ENCODE measurements at regions not wholly inside any gene's neighbourhood (a gene's known extent, or its start where the extent isn't known, plus 50 kb on each side); places are given as distances from the start of the nearest gene placed in this dataset.

DNA sequence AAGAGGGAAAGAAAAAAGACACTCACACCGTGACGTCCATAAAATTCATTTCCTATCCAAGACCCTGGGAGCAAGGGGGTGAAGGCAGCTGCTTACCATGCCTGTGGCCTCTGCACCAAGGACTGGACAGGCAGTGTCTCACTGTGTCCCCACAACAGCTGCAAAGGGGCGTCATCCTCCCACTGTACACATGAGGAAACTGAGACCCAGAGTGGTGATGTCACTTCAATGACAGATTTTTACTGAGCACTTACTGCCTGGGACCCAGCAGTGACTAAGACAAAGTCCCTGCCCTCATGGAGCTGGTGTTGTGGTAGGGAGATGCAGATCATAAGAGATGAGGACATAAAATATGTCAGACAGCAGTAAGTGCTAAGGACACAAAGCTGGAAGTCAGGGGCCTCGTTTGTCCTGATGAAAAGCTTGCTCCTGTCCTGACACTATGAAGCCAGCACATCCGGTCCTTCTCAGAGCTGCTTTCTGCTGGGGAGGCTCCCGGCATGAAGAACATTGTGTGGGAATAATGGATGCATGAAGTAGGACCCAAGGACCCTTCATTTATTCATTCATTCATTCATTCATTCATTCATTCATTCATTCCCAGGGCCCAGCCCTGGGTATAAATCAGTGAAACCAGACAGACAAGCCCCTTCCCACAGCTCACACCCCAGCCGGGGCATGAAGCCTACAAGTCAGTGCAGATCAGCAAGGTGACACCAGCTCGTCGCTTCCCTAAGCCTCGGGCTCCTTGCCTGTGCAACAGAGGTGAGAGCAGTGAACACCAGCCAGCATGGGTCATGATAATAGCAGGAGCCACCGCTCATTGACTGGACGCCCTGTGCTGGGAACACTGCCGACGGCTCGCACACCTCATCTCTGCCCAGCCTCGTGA, 473.7 kb downstream of the MATN1 start:
- Histone ChIP-seq H3K9me3 (no peaks in the 10 kb centered on the region), H3K27ac (no peak overlapping the region), H3K4me1 (ENCODE audit: control insufficient read depth in 1 of 2, insufficient read depth in 1 of 2, low read depth in 1 of 2, low read length in 1 of 2) (no peaks in the 10 kb centered on the region), H3K27me3 (peaks cover 4% of the 10 kb centered on the region), H3K36me3 (no peaks in the 10 kb centered on the region), H3K4me3 (ENCODE audit: low read depth in 1 of 2, low read length in 1 of 2) (no peak overlapping the region)
- TF ChIP-seq, protein P1, sequence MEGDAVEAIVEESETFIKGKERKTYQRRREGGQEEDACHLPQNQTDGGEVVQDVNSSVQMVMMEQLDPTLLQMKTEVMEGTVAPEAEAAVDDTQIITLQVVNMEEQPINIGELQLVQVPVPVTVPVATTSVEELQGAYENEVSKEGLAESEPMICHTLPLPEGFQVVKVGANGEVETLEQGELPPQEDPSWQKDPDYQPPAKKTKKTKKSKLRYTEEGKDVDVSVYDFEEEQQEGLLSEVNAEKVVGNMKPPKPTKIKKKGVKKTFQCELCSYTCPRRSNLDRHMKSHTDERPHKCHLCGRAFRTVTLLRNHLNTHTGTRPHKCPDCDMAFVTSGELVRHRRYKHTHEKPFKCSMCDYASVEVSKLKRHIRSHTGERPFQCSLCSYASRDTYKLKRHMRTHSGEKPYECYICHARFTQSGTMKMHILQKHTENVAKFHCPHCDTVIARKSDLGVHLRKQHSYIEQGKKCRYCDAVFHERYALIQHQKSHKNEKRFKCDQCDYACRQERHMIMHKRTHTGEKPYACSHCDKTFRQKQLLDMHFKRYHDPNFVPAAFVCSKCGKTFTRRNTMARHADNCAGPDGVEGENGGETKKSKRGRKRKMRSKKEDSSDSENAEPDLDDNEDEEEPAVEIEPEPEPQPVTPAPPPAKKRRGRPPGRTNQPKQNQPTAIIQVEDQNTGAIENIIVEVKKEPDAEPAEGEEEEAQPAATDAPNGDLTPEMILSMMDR (IDR thresholded peaks at IDR 0.05): no peak

DNA sequence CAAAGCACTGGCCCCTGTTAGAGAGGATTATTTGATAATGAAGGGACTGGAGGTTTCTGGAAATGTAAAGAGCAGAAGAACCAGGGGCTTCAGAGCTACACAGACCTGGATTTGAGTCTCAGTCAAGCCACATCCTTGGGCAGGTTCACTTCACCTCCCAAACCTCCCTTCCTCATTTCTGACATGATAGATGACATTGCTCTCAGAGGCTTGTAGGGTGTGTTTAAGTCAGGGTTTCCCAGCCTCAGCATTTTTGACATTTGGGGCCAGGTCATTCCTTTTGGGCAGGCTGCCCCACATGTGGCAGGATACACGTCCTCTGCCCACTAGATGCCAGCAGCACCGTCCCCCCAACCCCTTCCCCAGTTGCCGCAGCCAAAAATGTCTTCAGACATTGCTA, 474.6 kb downstream of the MATN1 start:
- Histone ChIP-seq H3K27ac (no peak overlapping the region), H3K9me3 (no peaks in the 10 kb centered on the region), H3K36me3 (no peaks in the 10 kb centered on the region), H3K4me3 (ENCODE audit: low read depth in 1 of 2, low read length in 1 of 2) (no peak overlapping the region), H3K27me3 (peaks cover 5% of the 10 kb centered on the region), H3K4me1 (ENCODE audit: control insufficient read depth in 1 of 2, insufficient read depth in 1 of 2, low read depth in 1 of 2, low read length in 1 of 2) (no peaks in the 10 kb centered on the region)
- TF ChIP-seq, protein P1 (IDR thresholded peaks at IDR 0.05): no peak

DNA sequence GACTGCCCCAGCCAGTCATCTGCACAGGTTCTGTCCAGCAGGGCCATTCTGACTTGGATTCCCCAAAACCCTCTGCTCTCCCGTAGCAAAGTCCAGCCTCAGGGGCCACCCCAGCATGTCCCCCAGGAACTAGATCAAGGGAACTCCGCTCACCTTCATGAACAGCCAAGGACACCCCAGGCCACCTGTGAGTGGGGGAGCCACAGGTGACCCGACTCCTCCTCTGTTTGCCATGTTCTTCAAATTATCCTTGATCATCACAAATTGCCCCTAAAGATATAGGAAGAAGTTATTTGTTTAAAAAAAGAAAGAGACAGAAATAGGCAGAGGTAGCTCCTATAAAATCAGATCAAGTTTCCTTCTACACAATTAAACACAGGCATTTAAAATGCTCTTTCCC, 475.0 kb downstream of the MATN1 start:
- no peaks in the 10 kb centered on the region for H3K4me1 ChIP-seq (ENCODE audit: control insufficient read depth in 1 of 2, insufficient read depth in 1 of 2, low read depth in 1 of 2, low read length in 1 of 2)
- TF ChIP-seq, protein P1 (IDR thresholded peaks at IDR 0.05): no peak

DNA sequence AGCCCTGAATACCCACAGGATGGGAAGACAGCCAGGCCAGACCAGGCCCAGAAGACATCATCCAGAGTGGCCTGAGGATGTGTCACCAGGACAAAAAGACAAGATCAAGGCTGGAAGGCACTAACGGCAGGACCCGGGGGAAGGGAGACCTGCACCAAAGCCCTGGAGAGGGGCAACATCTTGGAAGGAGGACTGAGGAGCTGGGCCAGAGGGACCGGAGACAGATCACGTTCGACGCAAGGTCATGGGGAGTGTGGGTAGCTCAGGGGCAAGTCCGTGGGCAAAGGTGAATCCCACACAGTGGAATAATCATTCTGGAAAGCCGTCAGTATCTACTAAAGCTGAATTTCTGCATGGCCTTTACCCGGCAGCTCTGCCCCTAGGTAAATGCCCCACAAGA, 478.6 kb downstream of the MATN1 start:
- Histone ChIP-seq H3K9me3 (no peaks in the 10 kb centered on the region), H3K4me1 (ENCODE audit: control insufficient read depth in 1 of 2, insufficient read depth in 1 of 2, low read depth in 1 of 2, low read length in 1 of 2) (no peaks in the 10 kb centered on the region), H3K27me3 (peaks cover 26% of the 10 kb centered on the region), H3K36me3 (no peaks in the 10 kb centered on the region), H3K4me3 (ENCODE audit: low read depth in 1 of 2, low read length in 1 of 2) (no peak overlapping the region), H3K27ac (no peak overlapping the region)
- TF ChIP-seq, protein P1 (IDR thresholded peaks at IDR 0.05): no peak

More for the DNA sequence above, 475.0 kb downstream of the MATN1 start:
- Histone ChIP-seq H3K9me3 (no peaks in the 10 kb centered on the region), H3K27me3 (peaks cover 9% of the 10 kb centered on the region), H3K27ac (no peak overlapping the region), H3K36me3 (no peaks in the 10 kb centered on the region), H3K4me3 (ENCODE audit: low read depth in 1 of 2, low read length in 1 of 2) (no peak overlapping the region)

DNA sequence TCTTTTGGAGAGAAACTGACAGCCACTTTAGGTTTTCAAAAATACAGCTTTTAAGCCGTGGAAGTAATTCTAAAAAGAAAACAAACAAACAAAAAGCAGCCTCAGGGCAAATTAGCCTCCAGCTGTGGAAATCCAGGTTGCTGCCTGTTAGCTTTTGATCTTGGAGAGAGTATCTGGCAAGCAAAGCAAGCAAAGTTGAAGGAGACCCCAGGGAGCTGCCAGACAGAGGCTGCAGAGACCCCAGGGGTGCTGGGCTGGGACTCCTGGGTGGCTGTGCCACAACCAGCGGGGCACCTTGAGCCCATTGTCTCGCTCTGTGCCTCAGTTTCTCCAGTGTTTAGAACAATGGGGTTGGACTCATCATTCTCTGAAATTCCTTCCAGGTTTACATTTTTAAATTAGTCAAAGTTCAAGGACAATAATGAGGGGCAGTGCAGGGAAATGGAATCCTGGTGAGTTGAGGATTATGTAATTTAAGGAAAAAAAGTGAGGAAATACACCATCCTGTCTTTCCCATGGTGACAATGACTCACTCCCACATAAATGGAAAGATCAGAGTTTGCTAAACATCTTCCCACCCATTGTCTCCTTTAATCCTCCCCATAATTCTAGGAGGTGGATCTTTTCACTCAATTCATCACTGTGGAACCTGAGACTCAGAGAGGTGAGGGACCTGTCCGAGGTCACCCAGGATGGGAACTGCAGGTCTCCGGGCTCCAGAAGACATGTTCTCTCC, 480.5 kb downstream of the MATN1 start:
- TF ChIP-seq, protein P1 (IDR thresholded peaks at IDR 0.05): no peak
- Histone ChIP-seq H3K27me3 (peaks cover 25% of the 10 kb centered on the region), H3K4me1 (ENCODE audit: control insufficient read depth in 1 of 2, insufficient read depth in 1 of 2, low read depth in 1 of 2, low read length in 1 of 2) (no peaks in the 10 kb centered on the region), H3K36me3 (no peaks in the 10 kb centered on the region), H3K27ac (no peak overlapping the region), H3K9me3 (no peaks in the 10 kb centered on the region), H3K4me3 (ENCODE audit: low read depth in 1 of 2, low read length in 1 of 2) (no peak overlapping the region)
